Activated T-helper 17 cell treated with anti-CD3 and anti-CD28 coated beads, Interleukin-2, amount 50 U/mL, for 72 hours (primary cell): ENCODE measurements at regions not wholly inside any gene's neighbourhood (a gene's known extent, or its start where the extent isn't known, plus 50 kb on each side); places are given as distances from the start of the nearest gene placed in this dataset.

Source experiments
- ATAC-seq: fragments of 150-1000 bp; cut with Tn5 transposase; replicated peaks from 2 replicates; pipeline ENCODE4 v1.10.0; 2021; ENCODE audit warnings: mild to moderate bottlenecking, moderate library complexity
- H3K27ac Mint-ChIP-seq: one replicate; pipeline ENCODE4 v1.8.0; 2022; ENCODE audit warnings: mixed read lengths
- H3K27me3 Mint-ChIP-seq: one replicate; pipeline ENCODE4 v1.8.0; 2022; ENCODE audit warnings: mixed read lengths
- H3K36me3 Mint-ChIP-seq: one replicate; pipeline ENCODE4 v1.8.0; 2022; ENCODE audit warnings: low read depth, mild to moderate bottlenecking, mixed read lengths
- H3K4me1 Mint-ChIP-seq: one replicate; pipeline ENCODE4 v1.8.0; 2022; ENCODE audit warnings: mixed read lengths
- H3K4me3 Mint-ChIP-seq: one replicate; pipeline ENCODE4 v1.8.0; 2022; ENCODE audit warnings: mild to moderate bottlenecking, mixed read lengths
- H3K9me3 Mint-ChIP-seq: one replicate; pipeline ENCODE4 v1.8.0; 2022; ENCODE audit warnings: mixed read lengths

DNA sequence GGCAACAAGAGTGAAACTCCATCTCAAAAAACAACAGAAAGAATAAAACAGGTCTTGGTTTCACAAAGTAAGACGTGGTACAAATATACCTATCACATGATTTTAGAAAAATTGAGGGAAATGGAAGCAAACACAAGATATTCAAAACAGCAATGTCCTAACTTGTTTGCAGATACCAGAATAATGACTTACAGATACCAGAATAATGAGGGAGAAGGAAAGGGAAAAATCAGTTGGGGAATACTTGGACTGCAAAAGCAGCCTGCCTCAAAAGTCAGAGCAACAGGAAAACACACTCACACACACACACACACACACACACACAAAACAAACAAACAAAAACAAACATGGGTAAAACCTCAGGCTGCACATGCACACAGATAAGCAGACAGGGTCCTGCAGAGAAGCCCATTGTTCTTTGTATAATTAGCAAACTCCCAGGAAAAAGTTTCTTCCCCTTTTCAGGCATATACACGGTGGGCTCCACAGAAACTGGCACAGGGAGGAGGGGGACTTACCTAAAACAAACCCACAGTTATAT is 65.7 kb upstream of the CAPRIN2 start:
- ATAC-seq, result no peak
- H3K9me3 Mint-ChIP-seq, result no peaks in the 10 kb centered on the region
- no peaks in the 10 kb centered on the region for H3K4me1 Mint-ChIP-seq
- H3K27ac Mint-ChIP-seq, result no peak overlapping the region
- no peaks in the 10 kb centered on the region for H3K36me3 Mint-ChIP-seq
- H3K4me3 Mint-ChIP-seq, result no peak overlapping the region
- peaks cover 45% of the 10 kb centered on the region for H3K27me3 Mint-ChIP-seq

DNA sequence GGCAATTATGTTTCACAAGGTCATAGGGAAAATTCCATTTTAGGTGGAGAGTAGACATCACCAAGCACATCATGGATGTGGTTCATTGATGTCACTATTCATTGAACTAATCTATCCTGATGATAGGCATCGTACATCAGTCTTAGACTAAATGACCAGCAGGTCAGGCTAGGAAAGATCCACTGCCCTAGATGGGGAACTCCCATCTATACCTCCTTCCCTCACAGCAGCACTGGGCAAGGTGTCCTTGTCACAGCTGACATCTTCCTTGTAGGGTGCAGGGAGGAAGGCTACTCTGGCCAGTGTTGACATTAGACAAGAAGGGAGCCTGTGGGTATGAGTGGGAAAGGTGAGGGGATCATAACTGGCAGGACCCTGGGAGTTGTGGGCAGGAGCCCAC is 63.8 kb upstream of the CAPRIN2 start:
- Mint-ChIP-seq H3K27me3 (peaks cover 40% of the 10 kb centered on the region), H3K27ac (no peak overlapping the region), H3K36me3 (no peaks in the 10 kb centered on the region), H3K4me3 (no peak overlapping the region), H3K4me1 (no peaks in the 10 kb centered on the region), H3K9me3 (no peaks in the 10 kb centered on the region)
- ATAC-seq, result no peak

DNA sequence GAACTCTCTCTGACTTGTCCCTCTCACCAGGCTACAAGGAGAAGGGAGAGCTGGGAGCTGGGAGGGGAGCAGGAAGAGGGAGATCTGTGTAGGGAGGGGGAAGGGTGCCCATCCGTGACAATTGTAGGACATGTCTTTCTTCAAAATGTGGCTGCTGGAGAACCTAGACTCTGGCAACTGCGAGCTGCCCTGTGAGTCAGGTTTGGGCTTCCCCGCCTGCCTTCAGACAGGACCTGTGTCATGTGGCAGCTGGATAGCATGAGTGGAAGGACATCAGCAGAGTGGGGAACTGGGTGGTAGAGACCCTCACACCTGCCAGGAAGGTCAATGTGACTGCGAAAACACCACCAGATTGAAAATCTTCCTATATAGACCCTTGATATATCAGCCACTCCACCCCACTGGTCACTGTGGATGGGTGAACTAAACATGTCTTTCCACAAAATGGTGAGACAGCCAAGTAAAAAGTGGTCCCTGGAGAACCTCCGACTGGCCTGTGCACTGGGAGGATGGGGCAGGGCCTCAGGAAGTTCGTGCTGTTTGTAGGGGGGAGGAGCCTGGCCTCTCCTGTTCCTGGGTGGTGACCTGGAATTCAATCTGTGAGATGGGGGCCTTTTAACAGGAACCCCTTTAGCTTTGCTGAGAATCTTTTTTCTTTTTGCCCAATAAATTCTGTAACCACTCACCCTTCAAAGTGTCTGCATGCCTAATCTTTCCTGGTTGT is 62.2 kb upstream of the CAPRIN2 start:
- Mint-ChIP-seq H3K4me1 (no peaks in the 10 kb centered on the region), H3K36me3 (no peaks in the 10 kb centered on the region), H3K4me3 (no peak overlapping the region), H3K27me3 (peaks cover 43% of the 10 kb centered on the region), H3K27ac (no peak overlapping the region), H3K9me3 (no peaks in the 10 kb centered on the region)
- ATAC-seq, result no peak

DNA sequence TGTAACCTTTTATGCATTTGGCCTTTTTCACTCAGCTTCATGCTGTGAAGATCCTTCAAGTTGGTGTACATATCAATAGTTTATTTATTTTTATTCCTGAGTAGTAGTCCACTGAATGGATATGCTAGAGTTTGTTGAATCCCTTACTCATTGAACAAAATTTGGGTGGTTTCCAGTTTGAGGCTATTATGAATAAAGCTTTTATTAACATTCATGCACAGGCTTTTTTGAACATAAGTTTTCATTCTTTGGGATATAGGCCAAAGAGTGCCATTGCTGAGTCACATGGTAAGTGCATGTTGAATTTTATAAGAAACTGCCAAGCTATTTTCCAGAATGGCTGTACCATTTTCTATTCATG is 59.5 kb upstream of the CAPRIN2 start:
- Mint-ChIP-seq H3K36me3 (no peaks in the 10 kb centered on the region), H3K27me3 (peaks cover 35% of the 10 kb centered on the region), H3K27ac (no peak overlapping the region), H3K4me1 (no peaks in the 10 kb centered on the region), H3K4me3 (no peak overlapping the region), H3K9me3 (no peaks in the 10 kb centered on the region)
- ATAC-seq, result no peak

DNA sequence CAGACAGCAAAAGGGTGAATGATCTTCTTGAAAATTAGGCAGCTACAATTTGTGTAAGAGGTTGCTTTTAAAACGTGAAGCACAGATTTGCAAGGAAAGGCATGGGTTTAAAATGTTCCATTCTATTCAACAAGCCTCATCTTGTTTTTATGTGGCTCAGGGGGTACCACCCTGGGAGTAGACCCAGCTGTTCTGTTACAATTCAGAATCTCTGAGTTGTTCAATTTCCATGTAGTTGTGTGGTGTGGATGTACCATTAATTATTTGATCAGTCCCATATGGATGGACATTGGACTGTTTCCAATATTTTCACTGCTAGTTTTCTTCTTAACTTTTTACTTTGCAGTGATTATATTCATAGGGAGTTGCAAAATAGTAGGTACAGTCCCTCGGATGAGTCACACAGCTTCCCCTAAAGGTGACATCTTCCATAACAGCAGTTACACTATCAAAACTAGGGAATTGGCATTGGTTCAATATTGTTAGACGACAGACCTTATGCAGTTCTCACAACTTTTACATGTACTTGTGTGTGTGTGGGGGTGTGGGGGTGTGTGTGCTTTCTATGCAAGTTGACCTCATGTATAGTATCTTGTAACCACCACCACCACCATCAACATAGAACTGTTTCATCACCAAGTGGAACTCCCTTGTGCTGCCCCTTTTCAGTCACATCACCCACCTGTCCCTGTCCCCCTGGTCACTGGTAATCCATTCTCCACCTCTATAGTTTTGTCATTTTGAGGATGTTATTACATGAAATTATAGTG is 59.0 kb upstream of the CAPRIN2 start:
- Mint-ChIP-seq H3K4me1 (no peaks in the 10 kb centered on the region), H3K27me3 (peaks cover 32% of the 10 kb centered on the region), H3K36me3 (no peaks in the 10 kb centered on the region), H3K9me3 (no peaks in the 10 kb centered on the region), H3K27ac (no peak overlapping the region), H3K4me3 (no peak overlapping the region)
- peak; percentile 68 for ATAC-seq

DNA sequence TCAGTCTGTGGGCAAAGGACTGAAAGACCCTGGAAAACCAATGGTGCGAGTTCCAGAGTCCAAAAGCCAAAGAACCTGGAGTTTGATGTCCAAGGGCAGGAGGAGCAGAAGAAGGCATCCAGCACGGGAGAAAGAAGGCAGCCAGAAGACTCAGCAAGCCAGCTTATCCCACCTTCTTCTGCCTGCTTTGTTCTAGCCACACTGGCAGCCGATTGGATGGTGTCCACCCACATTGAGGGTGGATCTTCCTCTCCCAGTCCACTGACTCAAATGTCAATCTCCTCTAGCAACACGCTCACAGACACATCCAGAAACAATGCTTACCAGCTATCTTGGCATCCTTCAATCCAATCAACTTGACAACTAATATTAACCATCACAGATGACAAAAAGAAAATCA is 57.2 kb upstream of the CAPRIN2 start:
- no peak for ATAC-seq
- Mint-ChIP-seq H3K27me3 (peaks cover 31% of the 10 kb centered on the region), H3K9me3 (no peaks in the 10 kb centered on the region), H3K4me1 (peaks cover 3% of the 10 kb centered on the region), H3K36me3 (no peaks in the 10 kb centered on the region), H3K4me3 (no peak overlapping the region), H3K27ac (no peak overlapping the region)

DNA sequence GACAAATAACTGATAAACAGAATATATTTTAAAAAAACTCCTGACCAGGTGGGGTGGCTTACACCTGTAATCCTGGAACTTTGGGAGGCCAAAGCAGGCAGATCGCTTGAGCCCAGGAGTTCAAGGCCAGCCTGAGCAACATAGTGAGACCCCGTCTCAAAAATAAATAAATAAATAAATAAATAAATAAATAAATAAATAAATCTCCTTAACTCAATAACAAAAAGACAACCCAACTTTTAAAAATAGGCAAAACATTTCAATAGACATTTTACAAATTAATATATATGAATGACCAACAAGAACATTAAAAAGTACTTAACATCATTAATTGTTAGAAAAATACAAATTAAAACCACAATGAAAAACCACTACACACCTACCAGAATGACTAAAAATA is 56.2 kb upstream of the CAPRIN2 start:
- ATAC-seq, result no peak

DNA sequence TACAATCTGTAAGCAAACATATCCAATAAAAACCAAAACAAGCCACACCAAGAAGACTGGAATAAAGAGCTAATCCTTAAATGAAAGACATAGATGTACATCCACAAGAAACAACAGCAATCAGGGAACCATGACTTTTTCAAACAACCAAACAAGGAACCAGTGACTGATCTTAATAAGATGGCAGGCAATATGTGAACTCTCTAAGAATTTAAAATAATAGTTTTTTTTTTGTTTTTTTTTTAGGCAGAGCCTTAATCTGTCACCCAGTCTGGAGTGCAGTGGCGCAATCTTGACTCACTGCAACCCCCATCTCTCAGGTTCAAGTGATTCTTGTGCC is 52.9 kb upstream of the CAPRIN2 start:
- no peak overlapping the region for H3K4me3 Mint-ChIP-seq
- no peak for ATAC-seq
- H3K36me3 Mint-ChIP-seq, result no peaks in the 10 kb centered on the region
- no peaks in the 10 kb centered on the region for H3K9me3 Mint-ChIP-seq
- peaks cover 22% of the 10 kb centered on the region for H3K27me3 Mint-ChIP-seq
- no peak overlapping the region for H3K27ac Mint-ChIP-seq
- H3K4me1 Mint-ChIP-seq, result peaks cover 3% of the 10 kb centered on the region

More for the DNA sequence above, 56.2 kb upstream of the CAPRIN2 start:
- Mint-ChIP-seq H3K27me3 (peaks cover 26% of the 10 kb centered on the region), H3K4me1 (peaks cover 3% of the 10 kb centered on the region), H3K4me3 (no peak overlapping the region), H3K9me3 (no peaks in the 10 kb centered on the region), H3K27ac (no peak overlapping the region), H3K36me3 (no peaks in the 10 kb centered on the region)

DNA sequence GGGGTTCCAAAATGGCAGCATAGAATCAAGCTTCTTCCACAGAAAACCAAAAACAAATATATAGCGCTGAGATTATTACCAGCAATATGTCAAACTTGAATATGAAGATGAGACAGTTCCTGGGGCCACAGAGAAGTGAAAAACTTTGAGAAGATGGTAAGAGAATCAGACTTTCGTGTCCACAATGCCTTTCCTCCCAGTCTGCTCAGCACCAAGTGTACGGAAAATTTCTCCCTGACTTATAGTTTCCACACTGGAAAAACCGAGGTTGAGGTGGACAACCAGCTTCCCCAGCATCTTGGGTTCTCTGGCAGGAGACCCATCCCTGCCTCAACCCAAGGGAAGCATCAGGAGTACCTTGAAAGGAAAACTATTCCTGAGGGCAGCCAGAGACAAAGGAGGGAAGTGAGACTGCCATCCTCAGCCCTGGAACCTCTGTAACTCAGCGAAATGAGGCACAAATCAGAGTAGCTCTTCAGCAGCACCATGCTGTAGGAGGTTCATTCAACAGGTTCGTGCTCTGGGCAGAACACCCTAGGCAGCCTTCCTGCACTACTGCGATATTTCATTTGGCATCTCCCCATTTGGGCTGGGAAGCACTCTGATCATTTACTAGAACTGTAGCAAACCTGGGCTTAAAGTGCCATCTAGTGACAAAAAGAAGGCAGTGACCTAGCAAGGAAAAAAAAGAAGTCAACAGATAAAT is 52.4 kb upstream of the CAPRIN2 start:
- Mint-ChIP-seq H3K36me3 (no peaks in the 10 kb centered on the region), H3K9me3 (no peaks in the 10 kb centered on the region), H3K4me1 (peaks cover 3% of the 10 kb centered on the region), H3K27ac (no peak overlapping the region), H3K4me3 (no peak overlapping the region), H3K27me3 (peaks cover 21% of the 10 kb centered on the region)
- peak; percentile 70 for ATAC-seq

DNA sequence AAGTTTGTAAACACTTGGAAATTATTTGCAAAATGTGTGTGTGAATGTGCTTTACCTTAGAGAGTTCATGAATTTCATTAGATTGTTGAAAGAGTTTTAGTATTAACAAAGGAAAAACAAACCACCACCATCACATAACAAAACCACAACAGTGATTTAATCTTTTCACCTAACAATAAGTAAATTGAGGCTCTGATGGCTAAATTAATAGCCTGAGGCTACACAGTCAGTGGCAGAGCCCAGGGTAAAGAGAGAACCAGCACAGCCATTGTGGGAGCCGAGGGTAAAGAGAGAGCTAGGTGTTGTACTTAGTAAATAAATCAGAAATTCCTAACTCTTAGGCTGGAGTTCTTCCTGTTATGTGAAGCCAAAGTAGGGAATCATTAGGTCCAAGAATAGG is 51.2 kb upstream of the CAPRIN2 start:
- Mint-ChIP-seq H3K9me3 (no peaks in the 10 kb centered on the region), H3K4me3 (no peak overlapping the region), H3K27ac (no peak overlapping the region), H3K36me3 (no peaks in the 10 kb centered on the region), H3K4me1 (peaks cover 3% of the 10 kb centered on the region), H3K27me3 (peaks cover 15% of the 10 kb centered on the region)
- no peak for ATAC-seq
